ENCODE measurements at regions not wholly inside any gene's neighbourhood (a gene's known extent, or its start where the extent isn't known, plus 50 kb on each side); places are given as distances from the start of the nearest gene placed in this dataset.

DNA sequence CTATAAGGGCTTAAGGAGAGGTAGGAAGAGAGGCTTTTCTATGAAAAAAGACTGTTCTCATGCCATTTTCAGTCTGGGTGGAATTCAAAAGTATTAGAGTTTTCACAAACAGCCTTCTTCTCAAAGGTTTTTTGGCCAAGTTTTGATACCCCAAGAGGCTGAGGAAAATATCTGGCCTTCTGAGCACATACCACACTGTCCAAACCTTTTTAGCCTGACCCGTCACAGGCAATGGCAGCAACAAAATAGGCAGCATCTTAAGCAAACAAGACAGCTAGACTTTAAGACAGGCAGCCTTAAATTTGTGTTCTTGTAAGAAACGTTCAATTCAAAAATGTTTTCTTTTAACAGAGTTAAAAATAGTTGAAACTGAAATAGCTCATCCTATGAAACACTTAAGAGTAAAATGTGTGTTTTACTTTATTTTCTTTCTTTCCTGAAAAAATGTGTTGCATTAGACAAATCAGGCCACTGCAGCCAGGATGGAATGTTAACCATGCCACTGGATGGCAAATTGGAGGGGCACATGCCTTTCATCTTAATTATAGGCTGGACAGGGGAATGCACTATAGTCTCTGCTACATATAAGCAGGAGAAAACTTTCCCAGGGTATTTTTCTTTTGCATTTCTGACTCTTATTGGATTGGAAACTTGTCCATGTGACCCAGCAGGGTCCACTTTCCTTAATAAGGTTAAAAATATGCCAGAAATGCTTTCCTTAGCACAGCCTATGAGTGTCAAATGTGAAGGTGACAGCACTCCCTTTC, 315.0 kb downstream of the TGFB2 start:
- H3K9ac ChIP-seq (ENCODE audit: low read length) = peak overlapping the region; percentile 33
- no peak overlapping the region for H4K8ac ChIP-seq (ENCODE audit: low read length)
- no peak overlapping the region for H2BK12ac ChIP-seq (ENCODE audit: low read length in 2 of 2)
- no peak overlapping the region for H3K4me2 ChIP-seq (ENCODE audit: low read length, poor library complexity, severe bottlenecking)
- H3K14ac ChIP-seq (ENCODE audit: low read length in 2 of 2) = no peak overlapping the region
- no peaks in the 10 kb centered on the region for H3K27me3 ChIP-seq (ENCODE audit: control insufficient read depth in 1 of 2, insufficient read depth in 1 of 2, low read length in 2 of 2)
- peak overlapping the region; percentile 92 for H3K27ac ChIP-seq (ENCODE audit: low read length, poor library complexity, severe bottlenecking)
- no peak overlapping the region for H2BK15ac ChIP-seq (ENCODE audit: low read depth, poor library complexity, severe bottlenecking)
- no peak overlapping the region for H3K4me3 ChIP-seq (ENCODE audit: insufficient read depth in 1 of 2, low read depth in 1 of 2, low read length in 2 of 2)
- DNase-seq = peak; percentile 50
- H2AK5ac ChIP-seq (ENCODE audit: low read length, severe bottlenecking) = peak overlapping the region; percentile 45
- H3K4ac ChIP-seq (ENCODE audit: low read depth in 1 of 2, low read length in 2 of 2) = no peak overlapping the region
- H3K36me3 ChIP-seq (ENCODE audit: control insufficient read depth in 1 of 2, insufficient read depth in 2 of 2, low read depth in 1 of 2, low read length in 2 of 2) = no peaks in the 10 kb centered on the region
- WGBS = 86% methylated on average over 1 of the region's 2 CpGs
- H2BK120ac ChIP-seq (ENCODE audit: low read depth, low read length) = no peak overlapping the region
- no peak overlapping the region for H2AFZ ChIP-seq (ENCODE audit: low read depth, low read length)
- H3K4me1 ChIP-seq (ENCODE audit: control insufficient read depth, insufficient read depth, low read depth, low read length) = peaks cover 5% of the 10 kb centered on the region
- no peaks in the 10 kb centered on the region for H3K9me3 ChIP-seq (ENCODE audit: control insufficient read depth, low read length)
- H2BK5ac ChIP-seq (ENCODE audit: low read depth, low read length, poor library complexity, severe bottlenecking) = peak overlapping the region; percentile 87
- H3K23ac ChIP-seq (ENCODE audit: low read length in 2 of 2) = no peak overlapping the region
- peak overlapping the region in 1 of 2 experiments; percentile 16 for H3K18ac ChIP-seq (ENCODE audit: low read depth in 1 of 2, low read length in 2 of 2)
- no peaks in the 10 kb centered on the region for H3K79me1 ChIP-seq (replicated peaks; ENCODE audit: low read length, poor library complexity, severe bottlenecking)
- H4K91ac ChIP-seq (ENCODE audit: low read length) = no peak overlapping the region

DNA sequence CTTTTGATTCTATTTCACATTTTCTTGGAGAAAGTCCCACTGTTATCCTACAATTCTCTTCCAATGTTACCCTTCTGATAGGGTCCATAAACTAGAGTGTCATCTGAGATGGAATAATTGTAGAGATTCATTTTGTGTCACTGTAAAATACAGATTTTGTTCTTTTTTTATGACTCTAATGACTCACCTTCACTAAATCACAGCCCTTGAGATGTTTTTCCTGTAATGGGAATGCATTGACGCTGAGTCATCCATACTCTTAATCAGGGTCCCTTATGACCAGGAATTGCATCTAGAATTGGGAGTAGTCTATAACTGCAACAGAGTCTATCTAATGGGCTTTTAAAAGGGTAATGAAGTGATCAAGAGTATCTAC, 315.5 kb downstream of the TGFB2 start:
- Histone ChIP-seq H2BK12ac (ENCODE audit: low read length in 2 of 2) (no peak overlapping the region), H3K4ac (ENCODE audit: low read depth in 1 of 2, low read length in 2 of 2) (no peak overlapping the region), H2AFZ (ENCODE audit: low read depth, low read length) (no peak overlapping the region), H4K8ac (ENCODE audit: low read length) (no peak overlapping the region), H2BK120ac (ENCODE audit: low read depth, low read length) (no peak overlapping the region), H3K27me3 (ENCODE audit: control insufficient read depth in 1 of 2, insufficient read depth in 1 of 2, low read length in 2 of 2) (no peaks in the 10 kb centered on the region), H3K36me3 (ENCODE audit: control insufficient read depth in 1 of 2, insufficient read depth in 2 of 2, low read depth in 1 of 2, low read length in 2 of 2) (no peaks in the 10 kb centered on the region), H4K91ac (ENCODE audit: low read length) (no peak overlapping the region), H3K9ac (ENCODE audit: low read length) (no peak overlapping the region), H3K4me2 (ENCODE audit: low read length, poor library complexity, severe bottlenecking) (no peak overlapping the region), H2BK15ac (ENCODE audit: low read depth, poor library complexity, severe bottlenecking) (no peak overlapping the region), H3K18ac (ENCODE audit: low read depth in 1 of 2, low read length in 2 of 2) (no peak overlapping the region), H3K79me1 (replicated peaks; ENCODE audit: low read length, poor library complexity, severe bottlenecking) (no peaks in the 10 kb centered on the region), H2AK5ac (ENCODE audit: low read length, severe bottlenecking) (no peak overlapping the region), H3K23ac (ENCODE audit: low read length in 2 of 2) (no peak overlapping the region), H3K27ac (ENCODE audit: low read length, poor library complexity, severe bottlenecking) (peak overlapping the region; percentile 92), H2BK5ac (ENCODE audit: low read depth, low read length, poor library complexity, severe bottlenecking) (no peak overlapping the region), H3K4me3 (ENCODE audit: insufficient read depth in 1 of 2, low read depth in 1 of 2, low read length in 2 of 2) (no peak overlapping the region), H3K14ac (ENCODE audit: low read length in 2 of 2) (no peak overlapping the region), H3K4me1 (ENCODE audit: control insufficient read depth, insufficient read depth, low read depth, low read length) (peaks cover 7% of the 10 kb centered on the region), H3K9me3 (ENCODE audit: control insufficient read depth, low read length) (no peaks in the 10 kb centered on the region)
- DNase-seq = peak; percentile 82
- WGBS = no CpG with 5 or more reads among the region's 1 CpG

DNA sequence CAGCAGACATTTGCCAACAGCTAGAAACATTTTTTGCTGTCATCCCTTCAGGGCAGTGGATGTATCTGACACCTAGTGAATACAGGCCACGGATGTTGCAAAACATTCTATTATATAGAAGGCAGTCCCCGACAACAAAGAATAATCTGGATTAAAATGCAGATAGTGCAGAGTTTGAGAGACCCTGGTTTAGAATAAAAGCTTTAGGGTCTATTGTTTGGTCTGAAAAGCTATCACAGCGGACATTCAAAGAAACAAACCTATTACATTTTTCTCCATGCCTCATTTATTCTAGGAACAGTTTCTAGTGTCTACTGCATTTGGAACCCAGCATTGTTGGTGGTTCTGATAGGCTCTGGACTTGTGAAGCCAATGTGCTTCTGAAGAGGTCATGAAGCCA, 316.3 kb downstream of the TGFB2 start:
- peak overlapping the region; percentile 81 for H2AK5ac ChIP-seq (ENCODE audit: low read length, severe bottlenecking)
- H2BK120ac ChIP-seq (ENCODE audit: low read depth, low read length) = no peak overlapping the region
- no peak overlapping the region for H2BK15ac ChIP-seq (ENCODE audit: low read depth, poor library complexity, severe bottlenecking)
- H3K9me3 ChIP-seq (ENCODE audit: control insufficient read depth, low read length) = no peaks in the 10 kb centered on the region
- no peaks in the 10 kb centered on the region for H3K27me3 ChIP-seq (ENCODE audit: control insufficient read depth in 1 of 2, insufficient read depth in 1 of 2, low read length in 2 of 2)
- no peak overlapping the region for H3K4me3 ChIP-seq (ENCODE audit: insufficient read depth in 1 of 2, low read depth in 1 of 2, low read length in 2 of 2)
- H2BK5ac ChIP-seq (ENCODE audit: low read depth, low read length, poor library complexity, severe bottlenecking) = peak overlapping the region; percentile 97
- H3K14ac ChIP-seq (ENCODE audit: low read length in 2 of 2) = no peak overlapping the region
- H3K79me1 ChIP-seq (replicated peaks; ENCODE audit: low read length, poor library complexity, severe bottlenecking) = no peaks in the 10 kb centered on the region
- H3K4ac ChIP-seq (ENCODE audit: low read depth in 1 of 2, low read length in 2 of 2) = no peak overlapping the region
- peak overlapping the region in 1 of 2 experiments; percentile 19 for H3K18ac ChIP-seq (ENCODE audit: low read depth in 1 of 2, low read length in 2 of 2)
- no peak overlapping the region for H3K4me2 ChIP-seq (ENCODE audit: low read length, poor library complexity, severe bottlenecking)
- H4K8ac ChIP-seq (ENCODE audit: low read length) = no peak overlapping the region
- H3K23ac ChIP-seq (ENCODE audit: low read length in 2 of 2) = no peak overlapping the region
- no peak overlapping the region for H4K91ac ChIP-seq (ENCODE audit: low read length)
- no peak overlapping the region for H2AFZ ChIP-seq (ENCODE audit: low read depth, low read length)
- H3K36me3 ChIP-seq (ENCODE audit: control insufficient read depth in 1 of 2, insufficient read depth in 2 of 2, low read depth in 1 of 2, low read length in 2 of 2) = no peaks in the 10 kb centered on the region
- peaks cover 7% of the 10 kb centered on the region for H3K4me1 ChIP-seq (ENCODE audit: control insufficient read depth, insufficient read depth, low read depth, low read length)
- peak overlapping the region; percentile 92 for H3K27ac ChIP-seq (ENCODE audit: low read length, poor library complexity, severe bottlenecking)
- DNase-seq = no peak
- 100% methylated on average over 1 of the region's 3 CpGs for WGBS
- no peak overlapping the region for H3K9ac ChIP-seq (ENCODE audit: low read length)
- H2BK12ac ChIP-seq (ENCODE audit: low read length in 2 of 2) = no peak overlapping the region

DNA sequence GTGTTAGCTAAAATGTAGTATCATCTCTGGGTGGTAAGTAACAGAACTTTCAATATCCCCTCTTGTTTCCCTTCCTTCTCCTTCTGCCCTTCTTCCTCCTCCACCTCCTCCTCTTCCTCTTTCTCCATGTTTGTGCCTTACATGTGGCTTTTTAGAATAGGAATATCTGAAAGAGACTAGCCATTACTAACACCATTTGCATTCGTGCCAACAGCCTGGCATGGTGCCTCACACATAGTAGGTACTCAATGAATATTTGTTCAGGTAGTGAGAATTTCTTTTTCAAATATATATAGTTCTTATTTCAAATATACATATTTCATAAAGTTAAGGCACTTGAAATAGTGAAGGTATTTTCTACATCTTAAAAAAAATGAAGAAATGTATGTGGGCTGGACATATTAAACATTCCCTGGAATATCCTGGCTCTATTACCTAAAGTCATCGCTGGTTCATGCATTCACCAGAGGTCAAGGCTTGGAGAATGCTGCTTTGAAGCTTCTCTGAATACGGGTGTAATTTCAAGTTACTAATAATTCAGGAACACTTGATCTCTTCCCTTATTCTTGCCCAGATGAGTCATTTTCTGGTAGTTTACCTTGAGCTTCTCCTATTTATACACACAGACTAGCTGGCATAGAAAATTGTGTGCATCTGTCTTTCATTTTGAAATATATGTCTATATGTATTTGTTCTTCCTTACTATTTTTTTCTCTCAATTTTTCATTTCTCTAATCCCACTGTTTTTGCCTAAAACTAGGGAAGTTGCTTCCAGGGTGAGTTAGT, 319.4 kb downstream of the TGFB2 start:
- H3K23ac ChIP-seq (ENCODE audit: low read length in 2 of 2) = no peak overlapping the region
- peak; percentile 38 for DNase-seq
- no peaks in the 10 kb centered on the region for H3K27me3 ChIP-seq (ENCODE audit: control insufficient read depth in 1 of 2, insufficient read depth in 1 of 2, low read length in 2 of 2)
- no peak overlapping the region for H4K91ac ChIP-seq (ENCODE audit: low read length)
- no peaks in the 10 kb centered on the region for H3K79me1 ChIP-seq (replicated peaks; ENCODE audit: low read length, poor library complexity, severe bottlenecking)
- WGBS = no CpG with 5 or more reads among the region's 3 CpGs
- H3K9ac ChIP-seq (ENCODE audit: low read length) = peak overlapping the region; percentile 82
- H2AFZ ChIP-seq (ENCODE audit: low read depth, low read length) = no peak overlapping the region
- no peak overlapping the region for H3K18ac ChIP-seq (ENCODE audit: low read depth in 1 of 2, low read length in 2 of 2)
- no peak overlapping the region for H2BK120ac ChIP-seq (ENCODE audit: low read depth, low read length)
- no peak overlapping the region for H3K4ac ChIP-seq (ENCODE audit: low read depth in 1 of 2, low read length in 2 of 2)
- no peak overlapping the region for H3K4me2 ChIP-seq (ENCODE audit: low read length, poor library complexity, severe bottlenecking)
- peak overlapping the region; percentile 85 for H3K27ac ChIP-seq (ENCODE audit: low read length, poor library complexity, severe bottlenecking)
- H2AK5ac ChIP-seq (ENCODE audit: low read length, severe bottlenecking) = peak overlapping the region; percentile 43
- H2BK5ac ChIP-seq (ENCODE audit: low read depth, low read length, poor library complexity, severe bottlenecking) = no peak overlapping the region
- peak overlapping the region in 1 of 2 experiments; percentile 48 for H3K4me3 ChIP-seq (ENCODE audit: insufficient read depth in 1 of 2, low read depth in 1 of 2, low read length in 2 of 2)
- no peak overlapping the region for H2BK12ac ChIP-seq (ENCODE audit: low read length in 2 of 2)
- no peak overlapping the region for H4K8ac ChIP-seq (ENCODE audit: low read length)
- H3K36me3 ChIP-seq (ENCODE audit: control insufficient read depth in 1 of 2, insufficient read depth in 2 of 2, low read depth in 1 of 2, low read length in 2 of 2) = no peaks in the 10 kb centered on the region
- H3K9me3 ChIP-seq (ENCODE audit: control insufficient read depth, low read length) = no peaks in the 10 kb centered on the region
- H3K4me1 ChIP-seq (ENCODE audit: control insufficient read depth, insufficient read depth, low read depth, low read length) = peaks cover 3% of the 10 kb centered on the region
- no peak overlapping the region for H2BK15ac ChIP-seq (ENCODE audit: low read depth, poor library complexity, severe bottlenecking)
- no peak overlapping the region for H3K14ac ChIP-seq (ENCODE audit: low read length in 2 of 2)

All from mesenchymal stem cell (in vitro differentiated cells and primary cell).